Parathyroid adenoma (tissue), 2 donors: ENCODE measurements at regions not wholly inside any gene's neighbourhood (a gene's known extent, or its start where the extent isn't known, plus 50 kb on each side); places are given as distances from the start of the nearest gene placed in this dataset.

ENCODE experiments used
- H2AFZ ChIP-seq: fragments of 300-600 bp; sonication (generic); one replicate; pipeline ENCODE4 v1.7.0; 2017; ENCODE audit warnings: antibody characterized with exemption, mild to moderate bottlenecking
- H3K27ac ChIP-seq: fragments of 300-600 bp; sonication (generic); one replicate; pipeline ENCODE4 v1.7.0; 2017
- H3K27me3 ChIP-seq: fragments of 300-600 bp; sonication (generic); one replicate; pipeline ENCODE4 v1.7.0; 2017; ENCODE audit warnings: low read length; ENCODE audit not compliant: control insufficient read depth, insufficient read depth
- H3K36me3 ChIP-seq: fragments of 300-600 bp; sonication (generic); one replicate; pipeline ENCODE4 v1.7.0; 2017; ENCODE audit warnings: low read length; ENCODE audit not compliant: control insufficient read depth, insufficient read depth
- H3K4me1 ChIP-seq: fragments of 300-600 bp; sonication (generic); one replicate; pipeline ENCODE4 v1.7.0; 2017; ENCODE audit warnings: control low read depth
- H3K4me2 ChIP-seq: fragments of 300-600 bp; sonication (generic); one replicate; pipeline ENCODE4 v1.7.0; 2017; ENCODE audit warnings: low read length
- H3K4me3 ChIP-seq: fragments of 300-600 bp; sonication (generic); one replicate; pipeline ENCODE4 v1.7.0; 2017; ENCODE audit warnings: low read depth, low read length
- H3K79me2 ChIP-seq: fragments of 300-600 bp; sonication (generic); one replicate; pipeline ENCODE4 v1.7.0; 2017; ENCODE audit warnings: control low read depth
- H3K9ac ChIP-seq: fragments of 300-600 bp; sonication (generic); one replicate; pipeline ENCODE4 v1.7.0; 2017; ENCODE audit warnings: mild to moderate bottlenecking
- H3K9me3 ChIP-seq: fragments of 300-600 bp; sonication (generic); one replicate; pipeline ENCODE4 v1.7.0; 2017; ENCODE audit warnings: low read length; ENCODE audit not compliant: control insufficient read depth
- TF ChIP-seq, protein P1 (sequence below): fragments of 300-600 bp; sonication (generic); IDR thresholded peaks from one replicate; pipeline ENCODE4 v1.7.0; 2017; ENCODE audit warnings: antibody characterized with exemption, mild to moderate bottlenecking
- donor health status: primary hyperparathyroidism.

DNA sequence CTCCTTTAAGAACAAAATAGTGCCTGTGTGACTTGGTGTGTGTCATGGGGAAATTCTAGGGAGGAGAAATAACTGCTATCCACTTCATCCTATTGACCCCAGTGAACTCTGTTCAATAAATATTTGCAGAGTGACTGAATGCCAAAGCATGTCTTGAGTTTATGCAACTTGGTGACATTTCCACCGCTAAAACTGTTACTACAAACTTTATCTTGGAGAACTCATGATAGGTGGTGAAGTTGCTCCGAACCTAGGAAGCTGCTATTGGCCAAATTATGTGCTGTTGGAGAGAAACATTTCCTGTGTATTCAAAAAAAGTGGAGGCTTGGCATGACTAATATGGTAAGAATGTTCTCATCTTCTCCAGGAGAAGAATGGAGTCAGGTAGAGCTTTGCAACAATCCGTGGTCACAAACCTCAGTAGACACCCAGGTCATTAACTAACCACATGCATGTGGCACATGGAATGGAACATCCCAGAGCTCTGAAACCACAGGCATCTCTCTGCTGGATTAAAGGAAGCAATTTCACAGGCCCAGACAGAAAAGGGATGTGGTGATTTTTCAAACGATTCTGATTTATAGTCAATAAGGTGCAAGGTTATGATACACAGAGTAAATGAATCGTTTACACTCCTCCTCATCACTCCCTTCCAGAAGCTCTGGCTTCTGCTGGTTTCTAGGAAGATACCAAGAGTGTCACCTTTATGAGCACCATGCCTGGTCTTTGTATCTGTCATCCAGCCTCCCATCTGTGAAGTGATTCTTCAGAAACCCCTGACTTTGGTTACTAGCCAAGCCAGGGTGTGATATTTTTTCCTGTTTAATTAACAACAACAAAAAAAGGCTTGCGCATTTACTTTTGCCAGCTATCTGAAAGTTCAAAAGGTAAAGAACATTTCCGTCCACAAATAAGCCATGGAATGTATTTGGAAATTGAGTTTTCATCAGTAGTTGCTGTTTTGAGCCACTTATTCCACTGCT, 361.1 kb downstream of the TGFB2 start:
- Histone ChIP-seq H2AFZ (no peak overlapping the region), H3K36me3 (no peaks in the 10 kb centered on the region), H3K4me3 (no peak overlapping the region), H3K4me1 (no peaks in the 10 kb centered on the region), H3K27ac (no peak overlapping the region), H3K4me2 (no peak overlapping the region), H3K9me3 (no peaks in the 10 kb centered on the region), H3K9ac (no peak overlapping the region), H3K27me3 (no peaks in the 10 kb centered on the region), H3K79me2 (no peaks in the 10 kb centered on the region)
- TF ChIP-seq, protein P1, sequence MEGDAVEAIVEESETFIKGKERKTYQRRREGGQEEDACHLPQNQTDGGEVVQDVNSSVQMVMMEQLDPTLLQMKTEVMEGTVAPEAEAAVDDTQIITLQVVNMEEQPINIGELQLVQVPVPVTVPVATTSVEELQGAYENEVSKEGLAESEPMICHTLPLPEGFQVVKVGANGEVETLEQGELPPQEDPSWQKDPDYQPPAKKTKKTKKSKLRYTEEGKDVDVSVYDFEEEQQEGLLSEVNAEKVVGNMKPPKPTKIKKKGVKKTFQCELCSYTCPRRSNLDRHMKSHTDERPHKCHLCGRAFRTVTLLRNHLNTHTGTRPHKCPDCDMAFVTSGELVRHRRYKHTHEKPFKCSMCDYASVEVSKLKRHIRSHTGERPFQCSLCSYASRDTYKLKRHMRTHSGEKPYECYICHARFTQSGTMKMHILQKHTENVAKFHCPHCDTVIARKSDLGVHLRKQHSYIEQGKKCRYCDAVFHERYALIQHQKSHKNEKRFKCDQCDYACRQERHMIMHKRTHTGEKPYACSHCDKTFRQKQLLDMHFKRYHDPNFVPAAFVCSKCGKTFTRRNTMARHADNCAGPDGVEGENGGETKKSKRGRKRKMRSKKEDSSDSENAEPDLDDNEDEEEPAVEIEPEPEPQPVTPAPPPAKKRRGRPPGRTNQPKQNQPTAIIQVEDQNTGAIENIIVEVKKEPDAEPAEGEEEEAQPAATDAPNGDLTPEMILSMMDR, result no peak

DNA sequence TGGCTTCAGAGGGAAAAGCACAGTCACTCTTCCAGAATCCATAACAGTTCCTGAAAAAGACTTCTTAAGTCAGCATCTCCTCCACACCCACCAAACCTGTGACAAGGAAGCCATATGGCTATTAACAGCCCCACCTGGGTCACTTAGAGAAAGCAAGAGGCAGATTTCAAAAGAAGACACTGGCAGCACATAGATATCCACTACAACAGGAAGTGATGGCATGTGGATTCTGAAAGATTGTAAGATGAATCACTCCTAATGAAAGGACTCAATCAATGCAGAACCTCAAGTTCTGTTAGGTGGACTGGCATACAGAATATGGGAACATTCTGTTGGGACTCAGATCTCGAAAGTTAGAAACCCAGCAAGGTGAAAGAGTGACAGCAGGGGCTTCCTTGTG, 365.9 kb downstream of the TGFB2 start:
- no peaks in the 10 kb centered on the region for H3K9me3 ChIP-seq
- no peaks in the 10 kb centered on the region for H3K79me2 ChIP-seq
- no peaks in the 10 kb centered on the region for H3K4me1 ChIP-seq
- H3K27ac ChIP-seq, result no peak overlapping the region
- no peak overlapping the region for H3K4me3 ChIP-seq
- H2AFZ ChIP-seq, result no peak overlapping the region
- H3K4me2 ChIP-seq, result no peak overlapping the region
- H3K9ac ChIP-seq, result no peak overlapping the region
- H3K36me3 ChIP-seq, result no peaks in the 10 kb centered on the region
- TF ChIP-seq, protein P1, result no peak
- no peaks in the 10 kb centered on the region for H3K27me3 ChIP-seq

DNA sequence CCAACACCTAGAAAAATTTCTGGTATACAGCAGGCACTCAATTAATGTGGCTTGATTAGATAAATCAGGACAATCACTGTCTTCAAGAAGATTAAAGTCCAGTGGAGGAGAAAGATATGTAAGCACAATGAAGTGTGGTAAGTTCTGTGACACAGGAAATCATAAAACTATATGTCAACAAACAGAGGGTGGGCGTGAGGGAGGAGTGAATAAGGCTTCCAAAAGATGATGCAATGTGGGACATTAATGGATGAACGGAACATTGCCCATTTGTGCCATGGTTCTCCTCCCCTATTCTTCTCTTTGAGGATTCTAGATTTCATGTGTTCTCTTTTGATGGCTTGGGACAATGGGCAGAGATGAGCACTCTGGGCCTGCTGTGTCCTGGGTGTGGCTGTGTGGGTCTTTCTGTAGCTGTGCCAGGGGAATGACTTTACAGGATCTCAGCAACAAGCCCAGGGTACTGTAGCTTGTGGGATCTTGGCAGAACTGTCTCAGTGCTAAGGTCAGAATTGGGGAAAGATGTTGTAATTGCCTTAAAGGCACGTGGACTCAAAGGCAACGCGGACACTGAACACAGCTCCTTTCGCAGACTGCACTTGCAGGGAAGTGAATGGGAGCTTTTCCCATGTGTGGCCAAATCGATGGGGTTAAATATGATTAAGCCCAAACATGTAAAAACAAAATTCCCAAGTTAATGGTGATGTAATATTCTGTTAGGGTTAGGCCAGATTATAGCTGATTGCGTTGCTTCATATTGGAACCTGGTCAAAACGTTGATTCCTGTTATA, 366.9 kb downstream of the TGFB2 start:
- TF ChIP-seq, protein P1, result no peak
- Histone ChIP-seq H3K4me1 (no peaks in the 10 kb centered on the region), H3K79me2 (no peaks in the 10 kb centered on the region), H3K9ac (no peak overlapping the region), H3K36me3 (no peaks in the 10 kb centered on the region), H3K9me3 (no peaks in the 10 kb centered on the region), H3K4me2 (no peak overlapping the region), H2AFZ (no peak overlapping the region), H3K4me3 (no peak overlapping the region), H3K27me3 (no peaks in the 10 kb centered on the region), H3K27ac (no peak overlapping the region)

DNA sequence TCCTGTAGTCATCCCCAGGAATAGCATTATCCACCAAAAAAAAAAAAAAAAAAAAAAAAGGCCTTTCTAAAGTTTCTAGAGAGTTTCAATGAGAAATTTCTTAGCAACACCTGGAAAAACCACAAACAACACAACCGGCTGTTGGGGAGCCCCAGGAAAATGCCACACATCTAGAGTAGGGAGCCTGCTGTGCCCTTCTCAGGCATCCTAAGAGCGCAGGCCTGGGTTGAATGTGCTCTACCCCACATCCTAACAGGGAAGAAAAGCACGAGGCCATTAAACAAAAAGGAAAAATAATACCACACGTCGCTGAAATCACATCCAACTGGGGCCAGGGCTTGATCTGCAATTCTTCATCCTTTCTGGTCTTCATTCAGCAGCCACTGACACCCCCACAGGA, 367.5 kb downstream of the TGFB2 start:
- Histone ChIP-seq H3K9ac (no peak overlapping the region), H3K36me3 (no peaks in the 10 kb centered on the region), H3K4me1 (no peaks in the 10 kb centered on the region), H3K4me3 (no peak overlapping the region), H3K27ac (no peak overlapping the region), H3K79me2 (no peaks in the 10 kb centered on the region), H3K4me2 (no peak overlapping the region), H3K9me3 (no peaks in the 10 kb centered on the region), H2AFZ (no peak overlapping the region), H3K27me3 (no peaks in the 10 kb centered on the region)
- TF ChIP-seq, protein P1, result no peak
